ENCODE measurements at regions not wholly inside any gene's neighbourhood (a gene's known extent, or its start where the extent isn't known, plus 50 kb on each side); places are given as distances from the start of the nearest gene placed in this dataset.

DNA sequence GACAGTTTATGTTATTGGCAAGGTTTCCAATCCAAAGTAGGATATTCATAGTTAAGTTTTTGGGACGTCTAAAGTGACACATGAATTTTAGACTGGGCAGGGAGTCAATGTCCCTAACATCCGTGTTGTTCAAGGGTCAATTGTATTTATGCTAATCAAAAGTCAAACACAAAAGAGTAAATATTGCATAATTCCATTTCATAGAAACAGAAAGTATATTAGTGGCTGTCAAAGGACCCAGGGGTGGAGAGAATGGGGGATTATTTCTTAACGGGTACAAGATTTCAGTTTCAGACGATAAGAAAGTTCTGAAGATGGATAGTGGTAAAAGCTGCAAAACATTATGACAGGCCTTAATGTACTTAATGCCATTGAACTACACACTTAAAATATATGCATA, 971.8 kb upstream of the AGA start:
- WGBS (ENCODE audit: low lambda C conversion rate), result under 1% methylated on average over 4 of the region's 4 CpGs
- CTCF ChIA-PET (ENCODE audit: low intra/inter-chr PET ratio, low total read pairs), result no interaction called here
- ATAC-seq, result peak; percentile 88
- TF ChIP-seq ZNF614 (CRISPR knock-in tag; IDR thresholded peaks at IDR 0.05; ENCODE audit: borderline replicate concordance) (no peak), RXRB (CRISPR knock-in tag; IDR thresholded peaks at IDR 0.05; ENCODE audit: borderline replicate concordance) (0 out of 2 replicates have a peak, but pooled peaks have one; percentile 16), NCOA2 (CRISPR knock-in tag; IDR thresholded peaks at IDR 0.05) (peak; percentile 39; the same call in 1 of the 2 replicates), SP1 (IDR thresholded peaks at IDR 0.05) (no peak), SP1 (CRISPR knock-in tag; IDR thresholded peaks at IDR 0.05) (no peak), NFRKB (IDR thresholded peaks at IDR 0.05) (no peak), ZNF792 (CRISPR knock-in tag; IDR thresholded peaks at IDR 0.05) (no peak), POGZ (CRISPR knock-in tag; IDR thresholded peaks at IDR 0.05) (peak; percentile 54; the same call in 1 of the 2 replicates), ZMYM2 (CRISPR knock-in tag; IDR thresholded peaks at IDR 0.05) (no peak), HNF4G (IDR thresholded peaks at IDR 0.05; ENCODE audit: borderline replicate concordance, low read depth, low read length) (peak; percentile 51; the same call in 1 of the 2 replicates), HNF4G (CRISPR knock-in tag; IDR thresholded peaks at IDR 0.05; ENCODE audit: borderline replicate concordance, low read depth) (no peak), CBFB (CRISPR knock-in tag; IDR thresholded peaks at IDR 0.05) (no peak), SOX13 (IDR thresholded peaks at IDR 0.05) (no peak), SOX13 (CRISPR knock-in tag; conservative IDR thresholded peaks at IDR 0.05 in 1 of 2, IDR thresholded peaks at IDR 0.05 in 1 of 2) (peak in 1 of 2 experiments; percentile 89; a peak in 2 of 4 replicates), ZNF367 (CRISPR knock-in tag; IDR thresholded peaks at IDR 0.05; ENCODE audit: borderline replicate concordance) (no peak), RXRA (CRISPR knock-in tag; IDR thresholded peaks at IDR 0.05) (no peak), GATAD2A (CRISPR knock-in tag; IDR thresholded peaks at IDR 0.05) (peak; percentile 64), SMAD9 (CRISPR knock-in tag; IDR thresholded peaks at IDR 0.05) (no peak), TBX2 (CRISPR knock-in tag; IDR thresholded peaks at IDR 0.05; ENCODE audit: borderline replicate concordance) (no peak)
- TF ChIP-seq, protein P1, sequence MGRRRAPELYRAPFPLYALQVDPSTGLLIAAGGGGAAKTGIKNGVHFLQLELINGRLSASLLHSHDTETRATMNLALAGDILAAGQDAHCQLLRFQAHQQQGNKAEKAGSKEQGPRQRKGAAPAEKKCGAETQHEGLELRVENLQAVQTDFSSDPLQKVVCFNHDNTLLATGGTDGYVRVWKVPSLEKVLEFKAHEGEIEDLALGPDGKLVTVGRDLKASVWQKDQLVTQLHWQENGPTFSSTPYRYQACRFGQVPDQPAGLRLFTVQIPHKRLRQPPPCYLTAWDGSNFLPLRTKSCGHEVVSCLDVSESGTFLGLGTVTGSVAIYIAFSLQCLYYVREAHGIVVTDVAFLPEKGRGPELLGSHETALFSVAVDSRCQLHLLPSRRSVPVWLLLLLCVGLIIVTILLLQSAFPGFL (CRISPR knock-in tag; IDR thresholded peaks at IDR 0.05), result no peak
- TF ChIP-seq, protein P2, sequence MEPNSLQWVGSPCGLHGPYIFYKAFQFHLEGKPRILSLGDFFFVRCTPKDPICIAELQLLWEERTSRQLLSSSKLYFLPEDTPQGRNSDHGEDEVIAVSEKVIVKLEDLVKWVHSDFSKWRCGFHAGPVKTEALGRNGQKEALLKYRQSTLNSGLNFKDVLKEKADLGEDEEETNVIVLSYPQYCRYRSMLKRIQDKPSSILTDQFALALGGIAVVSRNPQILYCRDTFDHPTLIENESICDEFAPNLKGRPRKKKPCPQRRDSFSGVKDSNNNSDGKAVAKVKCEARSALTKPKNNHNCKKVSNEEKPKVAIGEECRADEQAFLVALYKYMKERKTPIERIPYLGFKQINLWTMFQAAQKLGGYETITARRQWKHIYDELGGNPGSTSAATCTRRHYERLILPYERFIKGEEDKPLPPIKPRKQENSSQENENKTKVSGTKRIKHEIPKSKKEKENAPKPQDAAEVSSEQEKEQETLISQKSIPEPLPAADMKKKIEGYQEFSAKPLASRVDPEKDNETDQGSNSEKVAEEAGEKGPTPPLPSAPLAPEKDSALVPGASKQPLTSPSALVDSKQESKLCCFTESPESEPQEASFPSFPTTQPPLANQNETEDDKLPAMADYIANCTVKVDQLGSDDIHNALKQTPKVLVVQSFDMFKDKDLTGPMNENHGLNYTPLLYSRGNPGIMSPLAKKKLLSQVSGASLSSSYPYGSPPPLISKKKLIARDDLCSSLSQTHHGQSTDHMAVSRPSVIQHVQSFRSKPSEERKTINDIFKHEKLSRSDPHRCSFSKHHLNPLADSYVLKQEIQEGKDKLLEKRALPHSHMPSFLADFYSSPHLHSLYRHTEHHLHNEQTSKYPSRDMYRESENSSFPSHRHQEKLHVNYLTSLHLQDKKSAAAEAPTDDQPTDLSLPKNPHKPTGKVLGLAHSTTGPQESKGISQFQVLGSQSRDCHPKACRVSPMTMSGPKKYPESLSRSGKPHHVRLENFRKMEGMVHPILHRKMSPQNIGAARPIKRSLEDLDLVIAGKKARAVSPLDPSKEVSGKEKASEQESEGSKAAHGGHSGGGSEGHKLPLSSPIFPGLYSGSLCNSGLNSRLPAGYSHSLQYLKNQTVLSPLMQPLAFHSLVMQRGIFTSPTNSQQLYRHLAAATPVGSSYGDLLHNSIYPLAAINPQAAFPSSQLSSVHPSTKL (CRISPR knock-in tag; IDR thresholded peaks at IDR 0.05), result peak; percentile 69
- TF ChIP-seq, protein P3, sequence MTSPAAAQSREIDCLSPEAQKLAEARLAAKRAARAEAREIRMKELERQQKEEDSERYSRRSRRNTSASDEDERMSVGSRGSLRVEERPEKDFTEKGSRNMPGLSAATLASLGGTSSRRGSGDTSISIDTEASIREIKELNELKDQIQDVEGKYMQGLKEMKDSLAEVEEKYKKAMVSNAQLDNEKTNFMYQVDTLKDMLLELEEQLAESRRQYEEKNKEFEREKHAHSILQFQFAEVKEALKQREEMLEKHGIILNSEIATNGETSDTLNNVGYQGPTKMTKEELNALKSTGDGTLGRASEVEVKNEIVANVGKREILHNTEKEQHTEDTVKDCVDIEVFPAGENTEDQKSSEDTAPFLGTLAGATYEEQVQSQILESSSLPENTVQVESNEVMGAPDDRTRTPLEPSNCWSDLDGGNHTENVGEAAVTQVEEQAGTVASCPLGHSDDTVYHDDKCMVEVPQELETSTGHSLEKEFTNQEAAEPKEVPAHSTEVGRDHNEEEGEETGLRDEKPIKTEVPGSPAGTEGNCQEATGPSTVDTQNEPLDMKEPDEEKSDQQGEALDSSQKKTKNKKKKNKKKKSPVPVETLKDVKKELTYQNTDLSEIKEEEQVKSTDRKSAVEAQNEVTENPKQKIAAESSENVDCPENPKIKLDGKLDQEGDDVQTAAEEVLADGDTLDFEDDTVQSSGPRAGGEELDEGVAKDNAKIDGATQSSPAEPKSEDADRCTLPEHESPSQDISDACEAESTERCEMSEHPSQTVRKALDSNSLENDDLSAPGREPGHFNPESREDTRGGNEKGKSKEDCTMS (CRISPR knock-in tag; conservative IDR thresholded peaks at IDR 0.05), result no peak

More for the DNA sequence above, 971.8 kb upstream of the AGA start:
- DNase-seq (ENCODE audit: low spot score) (peak; percentile 39), FAIRE-seq (no peak)
- Histone ChIP-seq H3K4me2 (ENCODE audit: low read depth, low read length) (peak overlapping the region; percentile 11; the same call in 1 of the 2 replicates), H3K4me1 (ENCODE audit: insufficient read depth, low read length) (peaks cover 27% of the 10 kb centered on the region; the same call in 1 of the 2 replicates), H3K27ac (ENCODE audit: extremely low read length, insufficient read depth, low read length) (peak overlapping the region; percentile 35), H3K9me3 (ENCODE audit: low read length) (no peaks in the 10 kb centered on the region; the same call in none of the 2 replicates), H2AFZ (ENCODE audit: low read length) (no peak overlapping the region), H3K27me3 (ENCODE audit: control insufficient read depth in 1 of 2, insufficient read depth in 2 of 2, low read length in 2 of 2) (no peaks in the 10 kb centered on the region), H3K4me3 (replicated peaks in 1 of 3; ENCODE audit: insufficient read depth in 1 of 3, low read depth in 2 of 3, low read length in 3 of 3) (no peak overlapping the region), H3K79me2 (ENCODE audit: insufficient read depth, low read length) (no peaks in the 10 kb centered on the region), H3K36me3 (replicated peaks in 1 of 2; ENCODE audit: control insufficient read depth in 1 of 2, insufficient read depth in 2 of 2, low read length in 2 of 2) (no peaks in the 10 kb centered on the region), H4K20me1 (ENCODE audit: insufficient read depth, low read length) (no peaks in the 10 kb centered on the region), H3K9ac (ENCODE audit: insufficient read depth, low read depth, low read length) (no peak overlapping the region)
- in situ Hi-C loops (cut with HindIII; ENCODE audit: extremely low pct_ligation_motif_present, low pct_unique_long_range_greater_than_20kb) (no loop called here), intact Hi-C loops (cut with micrococcal nuclease; ENCODE audit: unreplicated experiment) (no loop called here)
- BruUV-seq (replicated peaks), result no TSS peak
- POLR2A ChIA-PET, result no interaction called here

Measured in HepG2 (cell line).